Coronary artery (tissue), 2 donors: ENCODE measurements at regions not wholly inside any gene's neighbourhood (a gene's known extent, or its start where the extent isn't known, plus 50 kb on each side); places are given as distances from the start of the nearest gene placed in this dataset.

Experiments used
- DNase-seq: peaks from one replicate; pipeline ENCODE4 v3.0.0-alpha.2; 2017; ENCODE audit warnings: low spot score
- H3K27ac ChIP-seq, 2 donors: fragments of 200-600 bp; sonication (generic); one replicate each; pipeline ENCODE4 v1.5.1; 2016 to 2019
- H3K4me3 ChIP-seq: fragments of 200-600 bp; sonication (generic); 2 replicates; pipeline ENCODE4 v1.5.1; 2016; ENCODE audit warnings: mild to moderate bottlenecking, moderate library complexity
- TF ChIP-seq, protein P1 (sequence below): fragments of 200-600 bp; sonication (generic); IDR thresholded peaks from one replicate; pipeline ENCODE4 v1.5.1; 2019; ENCODE audit warnings: antibody characterized with exemption

- Histone ChIP-seq H3K4me3 (no peak overlapping the region), H3K27ac (no peak overlapping the region)
- DNase-seq, result no peak
- TF ChIP-seq, protein P1, sequence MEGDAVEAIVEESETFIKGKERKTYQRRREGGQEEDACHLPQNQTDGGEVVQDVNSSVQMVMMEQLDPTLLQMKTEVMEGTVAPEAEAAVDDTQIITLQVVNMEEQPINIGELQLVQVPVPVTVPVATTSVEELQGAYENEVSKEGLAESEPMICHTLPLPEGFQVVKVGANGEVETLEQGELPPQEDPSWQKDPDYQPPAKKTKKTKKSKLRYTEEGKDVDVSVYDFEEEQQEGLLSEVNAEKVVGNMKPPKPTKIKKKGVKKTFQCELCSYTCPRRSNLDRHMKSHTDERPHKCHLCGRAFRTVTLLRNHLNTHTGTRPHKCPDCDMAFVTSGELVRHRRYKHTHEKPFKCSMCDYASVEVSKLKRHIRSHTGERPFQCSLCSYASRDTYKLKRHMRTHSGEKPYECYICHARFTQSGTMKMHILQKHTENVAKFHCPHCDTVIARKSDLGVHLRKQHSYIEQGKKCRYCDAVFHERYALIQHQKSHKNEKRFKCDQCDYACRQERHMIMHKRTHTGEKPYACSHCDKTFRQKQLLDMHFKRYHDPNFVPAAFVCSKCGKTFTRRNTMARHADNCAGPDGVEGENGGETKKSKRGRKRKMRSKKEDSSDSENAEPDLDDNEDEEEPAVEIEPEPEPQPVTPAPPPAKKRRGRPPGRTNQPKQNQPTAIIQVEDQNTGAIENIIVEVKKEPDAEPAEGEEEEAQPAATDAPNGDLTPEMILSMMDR, result no peak
Measured at GRCh38 chr2:59399126-59399525, 1154.3 kb downstream of the BCL11A start.

- no peak overlapping the region for H3K27ac ChIP-seq
- no peak overlapping the region for H3K4me3 ChIP-seq
- DNase-seq, result no peak
- TF ChIP-seq, protein P1, result no peak
Measured at GRCh38 chr2:59398081-59398480, 1155.4 kb downstream of the BCL11A start.

- Histone ChIP-seq H3K4me3 (no peak overlapping the region), H3K27ac (no peak overlapping the region)
- TF ChIP-seq, protein P1, result no peak
- DNase-seq, result no peak
Measured at GRCh38 chr2:59395119-59395518, 1154.0 kb upstream of the FANCL start.

GRCh38 chr2:59391896-59392295 is 1150.8 kb upstream of the FANCL start:
- Histone ChIP-seq H3K27ac (no peak overlapping the region), H3K4me3 (no peak overlapping the region)
- TF ChIP-seq, protein P1, result no peak
- no peak for DNase-seq

DNA sequence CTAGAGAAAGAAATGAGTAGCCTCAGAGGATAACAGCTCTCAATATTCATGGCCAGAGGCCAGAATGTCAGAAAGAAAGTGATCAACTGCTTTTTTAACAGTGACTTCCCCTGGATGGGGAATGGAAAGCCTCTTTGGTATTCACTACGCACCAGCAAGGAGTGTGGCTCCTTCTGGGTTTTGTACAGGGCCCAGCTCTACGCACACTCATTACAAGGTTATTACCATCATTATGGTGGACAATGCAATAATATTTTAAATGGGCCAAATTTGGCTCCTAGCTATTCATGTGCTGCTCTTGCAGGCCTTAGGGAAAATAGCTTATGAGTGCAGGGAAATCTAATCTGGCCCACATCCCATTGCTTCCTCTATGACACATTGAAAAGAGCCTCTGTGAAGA is 1149.5 kb upstream of the FANCL start:
- DNase-seq, result no peak
- H3K27ac ChIP-seq, result no peak overlapping the region
- TF ChIP-seq, protein P1, result no peak
- H3K4me3 ChIP-seq, result no peak overlapping the region

DNA sequence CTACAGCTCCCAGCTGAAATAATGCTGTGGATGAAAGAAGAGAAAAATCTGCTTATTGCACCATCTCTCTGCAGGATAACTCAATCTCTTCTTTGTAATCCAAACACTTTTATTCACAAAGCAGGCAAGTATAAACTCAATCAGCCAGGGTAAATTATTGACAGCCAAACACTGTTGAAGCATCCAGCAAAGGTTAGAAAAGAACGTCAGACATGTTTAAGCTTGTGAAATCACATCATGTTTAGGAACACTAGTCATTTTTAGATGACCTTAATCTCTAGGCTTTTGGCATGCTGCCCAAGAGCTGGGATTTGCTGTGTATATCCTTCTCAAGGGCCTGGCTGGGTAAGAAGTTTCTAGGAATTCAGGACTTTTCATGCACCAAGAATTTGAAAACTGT is 1148.1 kb upstream of the FANCL start:
- Histone ChIP-seq H3K4me3 (no peak overlapping the region), H3K27ac (no peak overlapping the region)
- TF ChIP-seq, protein P1, result no peak
- DNase-seq, result no peak

GRCh38 chr2:59385971-59386370 is 1144.8 kb upstream of the FANCL start:
- no peak overlapping the region for H3K4me3 ChIP-seq
- TF ChIP-seq, protein P1, result no peak
- no peak overlapping the region for H3K27ac ChIP-seq
- DNase-seq, result no peak
